Stimulated activated CD8-positive, alpha-beta memory T cell treated with anti-CD3 and anti-CD28 coated beads, Interleukin-4, amount 100 ng/mL, for 4 hours (primary cell): ENCODE measurements at regions not wholly inside any gene's neighbourhood (a gene's known extent, or its start where the extent isn't known, plus 50 kb on each side); places are given as distances from the start of the nearest gene placed in this dataset.

Source experiments
- DNase-seq, 2 donors: peaks; one replicate each; pipeline ENCODE4 v3.0.0-alpha.2; 2020; ENCODE audit warnings: low read depth in 2 of 2, low spot score in 1 of 2

GRCh38 chr1:199038156-199038555, 399.3 kb downstream of the PTPRC start:
- DNase-seq: no peak

DNA sequence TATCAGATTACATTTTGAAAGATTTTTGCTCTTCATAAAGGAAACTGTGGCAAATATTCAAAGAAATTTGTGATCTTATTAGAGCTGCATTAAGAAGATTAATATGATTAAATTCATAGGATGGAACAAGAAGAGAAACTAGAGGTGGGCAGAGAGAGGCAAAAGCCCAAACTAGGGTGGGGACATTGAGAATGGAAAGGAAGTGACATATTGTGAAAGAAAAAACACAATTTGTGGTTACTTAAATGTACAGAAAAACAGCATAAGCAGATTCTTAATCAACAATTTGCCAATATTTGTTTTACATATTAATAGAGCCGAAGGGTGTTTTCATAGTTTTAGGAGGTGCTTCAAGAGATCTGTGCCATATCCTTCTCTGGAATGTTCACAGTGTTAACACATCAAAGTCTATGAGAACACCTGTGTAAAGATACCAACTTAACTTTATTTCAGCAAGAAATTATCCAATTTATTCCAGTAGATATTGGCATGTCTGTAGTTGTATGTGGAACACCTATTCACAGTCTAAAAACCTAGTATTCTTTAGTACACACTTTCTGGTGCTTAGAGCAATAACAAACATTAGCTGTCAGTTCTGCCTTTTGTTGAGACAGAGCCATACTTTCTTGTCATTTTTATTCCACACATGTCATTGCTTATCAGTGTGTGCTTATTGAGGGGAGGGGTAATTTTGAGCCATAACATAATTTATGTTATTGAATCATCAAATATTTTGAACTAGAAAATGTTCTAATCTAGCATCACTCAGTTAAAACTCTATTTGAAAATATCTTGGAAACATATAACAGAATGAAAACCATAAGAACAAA, 401.5 kb downstream of the PTPRC start:
- no peak for DNase-seq

GRCh38 chr1:199041173-199041914, 402.5 kb downstream of the PTPRC start:
- no peak for DNase-seq

DNA sequence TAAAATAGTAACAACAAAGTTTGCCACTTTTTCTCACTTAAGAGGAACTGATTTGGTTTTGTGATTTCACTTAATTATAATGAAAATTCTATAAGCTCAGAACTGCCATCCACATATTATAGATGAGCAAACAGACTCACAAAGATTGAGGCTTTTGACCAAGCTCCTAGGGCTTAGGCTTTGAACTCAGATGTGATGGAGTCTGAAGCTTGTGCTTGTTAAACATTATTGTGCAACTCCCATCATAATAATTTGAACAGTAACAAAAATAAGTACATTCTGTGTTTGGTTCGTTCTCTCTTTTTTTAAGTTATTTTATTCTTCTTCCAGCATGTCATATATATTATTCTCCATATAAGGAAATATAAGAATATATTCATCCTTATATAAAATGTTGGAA, 403.4 kb downstream of the PTPRC start:
- no peak for DNase-seq

DNA sequence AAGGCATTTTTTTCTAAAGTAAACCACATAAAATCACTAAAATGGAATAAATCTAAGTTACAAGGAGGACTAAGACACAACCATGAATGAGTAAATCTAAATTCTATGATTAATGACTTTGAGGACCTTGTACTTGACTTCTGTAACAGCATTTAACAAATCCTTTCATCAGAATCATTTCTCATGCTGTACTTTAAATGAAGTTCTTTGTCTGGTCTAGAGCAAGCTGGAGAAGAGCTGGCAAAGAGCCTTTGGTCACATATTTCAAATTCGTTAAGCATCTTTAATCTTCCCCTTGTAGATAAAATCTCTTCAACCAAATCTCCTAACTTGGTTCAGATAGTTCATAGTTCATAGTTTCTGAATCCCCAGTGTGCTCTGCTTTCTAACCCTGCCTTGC, 405.4 kb downstream of the PTPRC start:
- DNase-seq: no peak

- DNase-seq: no peak
These were observed 407.8 kb downstream of the PTPRC start for GRCh38 chr1:199046618-199047017.

DNA sequence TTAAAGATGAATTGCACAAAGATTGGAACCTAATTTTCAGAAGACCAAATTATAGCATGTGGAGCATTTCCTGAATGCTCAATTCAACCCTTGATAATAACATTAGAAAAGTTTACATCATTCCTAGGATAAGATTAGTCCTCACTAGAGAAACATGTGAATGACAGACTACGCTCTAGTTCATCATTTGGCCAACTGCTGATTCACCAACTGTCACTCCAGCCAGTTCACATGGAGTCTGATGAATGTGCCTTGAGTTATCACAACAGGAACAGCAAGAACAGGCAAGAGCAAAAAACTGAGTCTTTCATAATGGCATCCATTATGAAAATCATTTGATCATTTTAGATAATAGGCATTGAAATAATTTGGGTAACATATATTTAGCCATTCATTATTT, 415.9 kb downstream of the PTPRC start:
- no peak for DNase-seq

- no peak for DNase-seq
These were observed 418.5 kb downstream of the PTPRC start for GRCh38 chr1:199057322-199057721.

- no peak for DNase-seq
These were observed 419.4 kb downstream of the PTPRC start for GRCh38 chr1:199058281-199058680.

- DNase-seq: no peak
These were observed 426.1 kb downstream of the PTPRC start for GRCh38 chr1:199064971-199065370.

GRCh38 chr1:199067483-199067882, 428.6 kb downstream of the PTPRC start:
- DNase-seq: no peak

DNA sequence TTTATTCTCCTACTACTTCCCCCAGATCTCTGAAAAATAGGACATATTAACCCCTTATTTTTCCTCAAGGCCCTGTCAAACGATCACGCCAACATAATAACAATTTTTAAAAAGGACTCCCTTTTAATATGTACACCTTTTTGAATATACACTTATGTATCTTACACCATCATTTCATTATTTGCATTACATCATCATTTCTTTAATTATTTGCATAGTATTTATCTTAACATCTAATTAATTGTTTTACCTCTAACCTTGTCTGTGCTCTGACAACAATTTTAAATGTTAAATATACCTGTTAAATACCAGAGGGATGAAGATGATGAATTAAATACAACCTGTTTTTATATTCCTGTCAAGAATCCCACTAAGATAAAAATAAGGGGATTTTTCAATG, 432.2 kb downstream of the PTPRC start:
- no peak for DNase-seq

- no peak for DNase-seq
These were observed 434.3 kb downstream of the PTPRC start for GRCh38 chr1:199073166-199073565.

DNA sequence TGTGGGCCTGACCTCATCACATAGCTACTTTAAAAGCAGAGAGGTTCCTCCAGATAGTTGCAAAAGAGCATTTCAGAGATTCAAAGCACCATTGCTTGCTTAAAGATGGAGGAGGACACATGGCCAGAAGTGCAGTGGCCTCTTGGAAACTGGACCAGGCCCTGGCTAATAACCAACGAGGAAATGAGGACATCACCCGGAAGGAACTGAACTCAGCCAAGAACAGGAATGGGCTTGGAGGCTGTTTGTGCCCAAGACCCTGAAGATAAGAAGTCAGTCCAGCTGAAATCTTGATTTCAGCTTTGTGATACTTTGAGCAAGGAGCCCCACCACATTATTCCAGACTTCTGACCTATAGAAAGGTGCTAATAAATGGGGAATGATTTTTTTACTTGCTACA, 437.0 kb downstream of the PTPRC start:
- no peak for DNase-seq

DNA sequence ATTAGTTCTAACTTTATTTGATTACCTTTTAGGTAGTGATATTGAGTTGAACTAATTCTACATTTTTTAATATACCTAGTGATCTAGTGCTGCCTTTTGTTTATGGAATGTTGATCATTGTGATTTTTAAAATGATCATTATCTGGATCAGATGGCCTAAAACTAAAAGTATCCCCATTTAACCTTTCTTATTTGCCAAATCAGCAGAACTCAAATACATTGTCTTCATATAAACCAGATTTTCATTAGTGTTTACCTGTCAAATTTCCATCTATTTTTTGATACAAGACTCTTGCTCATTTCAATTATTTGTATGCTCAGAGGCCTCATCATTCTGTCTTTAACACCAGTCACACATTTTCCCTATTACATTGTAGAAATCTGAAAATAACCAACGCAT, 441.2 kb downstream of the PTPRC start:
- no peak for DNase-seq

GRCh38 chr1:199081739-199082138, 442.9 kb downstream of the PTPRC start:
- DNase-seq: no peak

DNA sequence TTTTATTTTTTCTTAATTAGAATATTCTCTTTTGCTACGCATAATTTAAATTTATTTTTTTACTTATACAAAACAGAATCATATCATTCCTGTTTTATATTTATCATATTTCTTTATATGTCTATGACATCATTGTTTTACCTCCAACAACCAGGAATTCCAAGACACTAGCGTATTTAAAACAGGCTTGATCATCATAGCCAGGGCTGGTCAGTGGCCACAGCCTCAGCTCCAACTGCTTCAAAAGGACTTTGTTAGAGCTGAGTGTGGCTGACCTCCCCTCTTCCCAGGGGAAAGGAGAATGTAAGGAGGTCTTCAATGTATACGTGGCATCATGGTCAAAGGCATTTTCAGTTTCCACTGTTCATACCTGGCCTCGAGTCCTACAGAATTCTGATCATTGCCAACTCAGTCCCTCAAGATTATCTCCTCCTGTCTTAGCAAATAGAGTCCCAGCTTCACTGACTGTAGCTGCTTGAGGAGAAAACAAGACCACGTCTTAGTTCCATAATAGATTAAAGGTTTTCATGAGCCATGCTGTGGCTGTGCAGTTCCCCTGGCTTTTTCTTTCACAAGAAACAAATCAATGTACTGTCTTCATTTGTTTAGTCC, 444.0 kb downstream of the PTPRC start:
- no peak for DNase-seq

DNA sequence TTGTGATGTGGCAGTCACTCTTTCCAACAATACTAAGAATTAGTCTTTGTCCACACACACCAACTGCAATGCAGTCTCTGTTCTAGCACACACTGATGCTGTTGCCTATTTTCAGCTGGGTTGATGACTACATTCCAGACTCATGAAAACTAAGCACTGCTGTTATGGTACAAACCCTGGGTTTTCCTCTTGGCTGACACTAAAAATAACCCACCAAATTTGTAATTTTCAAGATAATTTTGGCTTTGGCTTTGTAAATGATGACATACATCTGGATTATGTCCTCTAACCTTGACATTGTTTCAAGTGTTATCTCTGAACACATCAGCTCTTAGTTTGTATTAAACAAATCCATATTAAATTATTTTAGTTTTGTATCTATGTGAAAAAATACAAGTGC, 444.8 kb downstream of the PTPRC start:
- DNase-seq: no peak

DNA sequence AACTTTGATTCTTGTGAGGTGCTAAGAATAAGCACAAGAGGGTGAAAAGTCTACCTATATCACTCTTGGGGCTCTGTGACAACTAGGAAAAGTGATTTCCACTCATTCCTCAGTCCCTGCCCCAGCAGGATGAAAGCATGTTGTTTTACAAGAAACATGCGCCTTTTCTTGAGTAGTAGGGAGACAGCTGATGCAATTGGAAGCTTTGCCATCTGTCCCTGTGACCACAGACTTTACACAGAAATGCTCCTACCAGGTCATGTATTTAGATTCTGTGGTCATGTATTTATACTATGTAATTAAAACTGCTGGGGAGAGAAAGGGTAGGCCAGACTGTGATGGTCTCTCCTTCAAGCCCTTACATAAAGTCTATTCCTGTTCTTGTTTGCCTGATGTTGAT, 445.5 kb downstream of the PTPRC start:
- DNase-seq: no peak

- DNase-seq: no peak
These were observed 447.1 kb downstream of the PTPRC start for GRCh38 chr1:199085903-199086302.

GRCh38 chr1:199087144-199087543, 448.3 kb downstream of the PTPRC start:
- DNase-seq: no peak
